ENCODE measurements at regions not wholly inside any gene's neighbourhood (a gene's known extent, or its start where the extent isn't known, plus 50 kb on each side); places are given as distances from the start of the nearest gene placed in this dataset.
"Not testable (repeated sequence)": the region's sequence is repeated elsewhere in the genome, so short reads cannot be mapped to it uniquely, and the experiment has no call there.

DNA sequence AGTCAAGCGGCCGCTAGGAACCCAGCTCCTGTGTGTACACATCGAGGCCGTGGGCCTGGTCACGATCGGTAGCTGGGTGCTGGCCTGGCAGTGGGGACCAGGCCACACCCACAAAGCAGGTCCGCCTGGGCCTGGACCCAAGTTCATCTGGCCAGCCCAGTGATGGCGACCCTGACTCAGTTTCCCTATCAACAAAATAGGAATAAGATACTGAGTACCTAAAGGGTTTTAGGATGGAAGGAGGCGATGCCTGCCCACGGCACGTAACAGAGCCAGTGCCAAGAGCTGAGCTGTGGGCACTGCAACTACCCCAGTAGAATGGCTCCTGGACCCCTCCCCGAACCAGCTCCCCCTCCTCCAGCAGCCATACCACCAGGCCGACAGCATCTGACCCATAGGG lies 243.5 kb upstream of the SGCG start:
- TF ChIP-seq, protein P1, sequence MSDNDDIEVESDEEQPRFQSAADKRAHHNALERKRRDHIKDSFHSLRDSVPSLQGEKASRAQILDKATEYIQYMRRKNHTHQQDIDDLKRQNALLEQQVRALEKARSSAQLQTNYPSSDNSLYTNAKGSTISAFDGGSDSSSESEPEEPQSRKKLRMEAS (IDR thresholded peaks at IDR 0.05; ENCODE audit: low read depth, low read length) = no peak
- no peak for TF ChIP-seq POLR2A (IDR thresholded peaks at IDR 0.05; ENCODE audit: extremely low read depth, insufficient read length)
- DNase-seq (ENCODE audit: low read depth) = no peak
- no peak overlapping the region for H3K4me3 ChIP-seq (ENCODE audit: low read depth, low read length)

DNA sequence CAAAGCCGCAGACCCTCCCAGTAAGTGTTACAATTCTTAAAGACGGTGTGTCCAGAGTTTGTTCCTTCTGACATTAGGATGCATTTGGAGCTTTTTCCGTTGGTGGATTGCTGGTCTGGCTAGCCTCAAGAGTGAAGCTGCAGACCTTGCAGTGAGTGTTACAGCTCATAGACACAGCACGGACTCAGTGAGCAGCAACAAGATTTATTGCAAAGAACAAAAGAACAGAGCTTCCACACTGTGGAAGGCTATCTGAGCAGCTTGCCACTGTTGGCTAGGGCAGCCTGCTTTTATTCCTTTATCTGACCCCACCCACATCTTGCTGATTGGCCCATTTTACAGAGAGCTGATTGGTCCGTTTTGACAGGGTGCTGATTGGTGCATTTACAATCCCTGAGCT lies 242.8 kb upstream of the SGCG start:
- DNase-seq (ENCODE audit: low read depth) = no peak
- no peak overlapping the region for H3K4me3 ChIP-seq (ENCODE audit: low read depth, low read length)
- TF ChIP-seq, protein P2, sequence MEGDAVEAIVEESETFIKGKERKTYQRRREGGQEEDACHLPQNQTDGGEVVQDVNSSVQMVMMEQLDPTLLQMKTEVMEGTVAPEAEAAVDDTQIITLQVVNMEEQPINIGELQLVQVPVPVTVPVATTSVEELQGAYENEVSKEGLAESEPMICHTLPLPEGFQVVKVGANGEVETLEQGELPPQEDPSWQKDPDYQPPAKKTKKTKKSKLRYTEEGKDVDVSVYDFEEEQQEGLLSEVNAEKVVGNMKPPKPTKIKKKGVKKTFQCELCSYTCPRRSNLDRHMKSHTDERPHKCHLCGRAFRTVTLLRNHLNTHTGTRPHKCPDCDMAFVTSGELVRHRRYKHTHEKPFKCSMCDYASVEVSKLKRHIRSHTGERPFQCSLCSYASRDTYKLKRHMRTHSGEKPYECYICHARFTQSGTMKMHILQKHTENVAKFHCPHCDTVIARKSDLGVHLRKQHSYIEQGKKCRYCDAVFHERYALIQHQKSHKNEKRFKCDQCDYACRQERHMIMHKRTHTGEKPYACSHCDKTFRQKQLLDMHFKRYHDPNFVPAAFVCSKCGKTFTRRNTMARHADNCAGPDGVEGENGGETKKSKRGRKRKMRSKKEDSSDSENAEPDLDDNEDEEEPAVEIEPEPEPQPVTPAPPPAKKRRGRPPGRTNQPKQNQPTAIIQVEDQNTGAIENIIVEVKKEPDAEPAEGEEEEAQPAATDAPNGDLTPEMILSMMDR (IDR thresholded peaks at IDR 0.05; ENCODE audit: low read depth, low read length) = no peak
- TF ChIP-seq MYC (IDR thresholded peaks at IDR 0.05; ENCODE audit: low read depth, low read length) = no peak
- TF ChIP-seq, protein P1 (IDR thresholded peaks at IDR 0.05; ENCODE audit: low read depth, low read length) = no peak
- no peak for TF ChIP-seq POLR2A (IDR thresholded peaks at IDR 0.05; ENCODE audit: extremely low read depth, insufficient read length)

DNA sequence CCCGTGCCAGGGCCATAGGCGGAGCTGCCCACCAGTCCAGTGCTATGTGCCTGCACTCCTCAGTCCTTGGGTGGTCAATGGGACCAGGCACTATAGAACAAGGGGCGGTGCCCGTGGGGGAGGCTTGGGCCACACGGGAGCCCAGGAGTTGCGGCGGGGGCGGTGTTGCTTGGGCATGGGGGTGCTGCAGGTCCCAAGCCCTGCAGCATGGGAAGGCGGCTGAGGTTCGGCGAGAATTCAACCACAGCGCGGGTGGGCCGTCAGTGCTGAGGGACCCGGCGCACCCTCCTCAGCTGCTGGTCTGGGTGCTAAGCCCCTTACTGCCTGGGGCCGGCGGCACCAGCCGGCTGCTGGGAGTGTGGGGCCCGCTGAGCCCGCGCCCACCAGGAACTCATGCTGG lies 242.2 kb upstream of the SGCG start:
- no peak overlapping the region for H3K4me3 ChIP-seq (ENCODE audit: low read depth, low read length)
- no peak for DNase-seq (ENCODE audit: low read depth)
- TF ChIP-seq, protein P2 (IDR thresholded peaks at IDR 0.05; ENCODE audit: low read depth, low read length) = no peak
- TF ChIP-seq, protein P1 (IDR thresholded peaks at IDR 0.05; ENCODE audit: low read depth, low read length) = no peak
- TF ChIP-seq MYC (IDR thresholded peaks at IDR 0.05; ENCODE audit: low read depth, low read length) = no peak
- no peak for TF ChIP-seq POLR2A (IDR thresholded peaks at IDR 0.05; ENCODE audit: extremely low read depth, insufficient read length)

DNA sequence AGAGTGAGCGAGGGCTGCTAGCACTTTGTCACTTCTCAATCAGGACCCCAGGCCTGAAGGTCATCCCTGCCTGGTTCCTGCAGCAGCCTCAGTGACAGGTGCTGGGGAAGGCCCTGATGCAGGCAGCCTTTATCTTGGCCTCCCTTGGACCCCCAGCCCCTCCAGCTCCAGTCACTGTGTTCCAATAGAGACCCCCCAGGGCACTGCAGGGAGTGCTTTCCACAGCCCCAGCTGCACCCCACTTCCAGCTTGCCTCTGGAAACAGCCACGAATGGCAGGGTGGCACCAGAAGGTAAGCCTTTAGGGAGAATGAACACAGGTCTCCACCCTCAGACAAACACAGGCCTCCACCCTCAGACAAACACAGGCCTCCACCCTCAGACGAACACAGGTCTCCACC lies 241.6 kb upstream of the SGCG start:
- H3K4me3 ChIP-seq (ENCODE audit: low read depth, low read length) = no peak overlapping the region
- TF ChIP-seq, protein P2 (IDR thresholded peaks at IDR 0.05; ENCODE audit: low read depth, low read length) = no peak
- TF ChIP-seq, protein P1 (IDR thresholded peaks at IDR 0.05; ENCODE audit: low read depth, low read length) = no peak
- no peak for TF ChIP-seq MYC (IDR thresholded peaks at IDR 0.05; ENCODE audit: low read depth, low read length)
- no peak for TF ChIP-seq POLR2A (IDR thresholded peaks at IDR 0.05; ENCODE audit: extremely low read depth, insufficient read length)
- no peak for DNase-seq (ENCODE audit: low read depth)

DNA sequence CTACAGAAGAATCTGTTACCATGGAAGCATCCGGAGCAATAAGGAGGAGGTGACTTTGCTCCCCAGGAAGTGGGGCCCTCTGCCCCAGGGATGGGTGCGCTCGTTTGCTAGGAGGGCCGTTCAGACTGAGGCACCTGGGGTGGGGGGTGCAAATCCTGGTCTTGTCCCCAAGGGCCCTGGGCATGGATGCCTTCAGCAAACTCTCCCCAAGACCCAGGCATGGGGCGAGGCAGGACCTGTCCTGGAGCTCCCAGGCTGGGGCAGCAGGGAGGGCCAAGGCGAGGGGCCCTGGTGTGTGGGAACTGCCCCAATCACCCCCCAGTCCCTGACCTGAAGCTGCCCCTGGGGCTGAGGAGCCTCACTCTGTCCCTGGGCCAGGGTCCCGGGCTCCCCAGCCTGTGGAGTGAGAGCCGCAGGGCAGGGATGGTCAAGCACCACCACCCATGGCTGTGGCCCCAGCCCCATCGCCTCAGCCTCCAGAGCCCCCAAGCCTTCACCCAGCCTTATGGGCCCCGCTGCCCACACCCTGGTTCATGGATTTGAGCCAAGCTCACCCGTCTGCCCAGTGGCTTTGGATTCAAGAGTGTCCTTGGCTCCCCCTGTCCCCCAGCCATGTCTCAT lies 240.6 kb upstream of the SGCG start:
- DNase-seq (ENCODE audit: low read depth) = no peak
- TF ChIP-seq, protein P2 (IDR thresholded peaks at IDR 0.05; ENCODE audit: low read depth, low read length) = no peak
- TF ChIP-seq, protein P1 (IDR thresholded peaks at IDR 0.05; ENCODE audit: low read depth, low read length) = no peak
- TF ChIP-seq POLR2A (IDR thresholded peaks at IDR 0.05; ENCODE audit: extremely low read depth, insufficient read length) (no peak), MYC (IDR thresholded peaks at IDR 0.05; ENCODE audit: low read depth, low read length) (no peak)
- no peak overlapping the region for H3K4me3 ChIP-seq (ENCODE audit: low read depth, low read length)

DNA sequence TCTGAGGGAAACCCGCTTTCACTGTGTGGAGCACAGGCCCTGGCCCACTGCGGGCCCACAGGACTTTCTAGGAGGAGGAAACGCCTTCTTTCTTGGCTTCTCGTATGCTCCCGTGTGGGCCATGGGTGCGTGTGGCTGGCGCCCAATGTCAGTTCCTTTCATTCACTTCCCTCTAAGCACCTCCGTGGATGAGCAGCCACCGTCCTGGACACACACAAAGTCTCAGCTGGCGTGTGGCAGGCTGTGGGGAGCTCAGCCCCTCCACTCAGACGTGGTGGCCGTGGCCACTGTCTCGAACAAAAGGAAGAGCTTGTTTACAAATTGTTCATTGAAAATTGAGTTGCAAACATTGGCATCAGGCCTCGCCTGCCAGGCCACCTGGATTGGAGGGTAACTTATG lies 240.0 kb upstream of the SGCG start:
- TF ChIP-seq, protein P2 (IDR thresholded peaks at IDR 0.05; ENCODE audit: low read depth, low read length) = no peak
- TF ChIP-seq, protein P1 (IDR thresholded peaks at IDR 0.05; ENCODE audit: low read depth, low read length) = no peak
- TF ChIP-seq MYC (IDR thresholded peaks at IDR 0.05; ENCODE audit: low read depth, low read length) (no peak), POLR2A (IDR thresholded peaks at IDR 0.05; ENCODE audit: extremely low read depth, insufficient read length) (no peak)
- H3K4me3 ChIP-seq (ENCODE audit: low read depth, low read length) = no peak overlapping the region
- no peak for DNase-seq (ENCODE audit: low read depth)

DNA sequence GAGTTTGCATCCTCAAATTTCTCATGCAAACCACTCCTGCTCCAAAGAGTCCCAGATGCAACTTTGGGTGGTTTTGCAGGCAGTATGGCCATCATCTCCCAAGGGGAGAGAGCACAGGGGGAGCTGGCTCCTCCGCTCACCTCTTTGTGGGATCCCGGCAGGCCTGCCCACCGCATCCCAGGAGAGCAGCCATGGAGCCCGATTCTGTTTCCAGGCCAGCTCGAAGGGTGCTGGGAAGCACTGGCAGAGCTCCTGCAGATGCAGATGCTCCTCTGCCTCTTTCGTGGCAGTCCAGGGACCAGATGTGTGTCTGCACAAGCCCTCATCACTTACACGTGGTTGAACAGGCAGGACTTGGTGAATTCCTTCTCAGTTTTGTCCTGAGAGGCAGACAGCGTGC lies 239.3 kb upstream of the SGCG start:
- not testable (repeated sequence) for DNase-seq (ENCODE audit: low read depth); H3K4me3 ChIP-seq (ENCODE audit: low read depth, low read length)

DNA sequence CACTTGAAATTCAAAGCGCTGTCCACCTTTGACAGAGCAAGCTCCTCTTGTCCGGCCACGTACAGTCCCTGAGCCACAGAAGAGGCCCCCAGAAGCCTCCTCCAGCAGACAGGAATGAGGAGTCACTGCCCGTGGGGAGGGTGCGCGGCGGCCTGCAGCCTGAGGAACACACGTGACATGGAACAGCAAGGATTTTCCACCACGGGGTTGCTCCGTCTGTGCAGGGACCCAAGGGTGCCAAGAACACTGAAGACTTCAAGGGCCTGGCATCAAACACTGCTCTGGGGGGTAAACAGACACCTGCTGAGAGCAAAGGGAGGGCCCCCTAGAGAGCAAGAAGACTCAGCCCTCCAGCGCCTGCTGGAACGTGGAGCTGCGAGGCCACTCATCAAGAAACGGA lies 237.9 kb upstream of the SGCG start:
- not testable (repeated sequence) for H3K4me3 ChIP-seq (ENCODE audit: low read depth, low read length); DNase-seq (ENCODE audit: low read depth)
